H1 (cell line): ENCODE measurements at regions not wholly inside any gene's neighbourhood (a gene's known extent, or its start where the extent isn't known, plus 50 kb on each side); places are given as distances from the start of the nearest gene placed in this dataset.

ENCODE experiments used
- CTCF ChIA-PET: fragments of 300-600 bp; sonication (Branson Sonifier 250); formaldehyde crosslinking; loops from one replicate; lab custom pipeline; 2021; ENCODE audit not compliant: partially characterized antibody; lab: Charles Lee
- POLR2A ChIA-PET: fragments of 300-600 bp; sonication (Branson Sonifier 250); formaldehyde crosslinking; loops from one replicate; lab custom pipeline; 2021; ENCODE audit warnings: inconsistent platforms; ENCODE audit not compliant: partially characterized antibody; lab: Charles Lee
- DNase-seq, 2 experiments: peaks; one replicate each; pipeline versions ENCODE4 v3.0.0 to v3.0.0-alpha.2; 2010 to 2022; ENCODE audit warnings: low spot score in 2 of 2, low read depth in 1 of 2, mixed read lengths in 1 of 2
- FAIRE-seq: peaks from 2 replicates; lab custom pipeline; 2011; peaks lifted over from hg19 to GRCh38; lab: Jason Lieb, UNC
- H2AFZ ChIP-seq: 2 replicates; pipeline ENCODE4 v1.8.1; 2012; ENCODE audit warnings: low read length, inconsistent platforms
- H2AK5ac ChIP-seq: 2 replicates; pipeline ENCODE4 v1.6.1; 2013; ENCODE audit warnings: low read depth, low read length
- H2BK120ac ChIP-seq: replicated peaks from 2 replicates; pipeline ENCODE3; 2013; ENCODE audit warnings: low read depth, low read length, inconsistent platforms
- H2BK12ac ChIP-seq: 2 replicates; pipeline ENCODE4 v1.6.1; 2013; ENCODE audit warnings: low read depth, low read length
- H2BK15ac ChIP-seq: 2 replicates; pipeline ENCODE4 v1.6.1; 2013; ENCODE audit warnings: low read length
- H2BK20ac ChIP-seq: 2 replicates; pipeline ENCODE4 v1.6.1; 2013; ENCODE audit warnings: low read length
- H2BK5ac ChIP-seq: 2 replicates; pipeline ENCODE4 v1.6.1; 2013; ENCODE audit warnings: low read depth, low read length
- H3K14ac ChIP-seq: 2 replicates; pipeline ENCODE4 v1.6.1; 2013; ENCODE audit warnings: inconsistent platforms; ENCODE audit not compliant: insufficient read length
- H3K18ac ChIP-seq: 2 replicates; pipeline ENCODE4 v1.6.1; 2013; ENCODE audit warnings: low read length; ENCODE audit errors: extremely low read depth
- H3K23ac ChIP-seq: 2 replicates; pipeline ENCODE4 v1.6.1; 2013; ENCODE audit warnings: inconsistent platforms; ENCODE audit not compliant: insufficient read length
- H3K23me2 ChIP-seq: 2 replicates; pipeline ENCODE4 v1.6.1; 2013; ENCODE audit warnings: low read depth, low read length
- H3K27ac ChIP-seq: 2 replicates; pipeline ENCODE4 v1.6.1; 2011; ENCODE audit warnings: low read depth, low read length, inconsistent platforms
- H3K27me3 ChIP-seq, 4 experiments: replicated peaks in 1 of 4; 1 replicate in 1 of 4; 2 replicates in 3 of 4; pipeline versions ENCODE4 v1.6.1 to v1.8.1; 2011 to 2013; ENCODE audit warnings: low read length in 3 of 4, mild to moderate bottlenecking in 3 of 4, inconsistent platforms in 2 of 4, mixed read lengths in 2 of 4, moderate library complexity in 1 of 4; ENCODE audit not compliant: control insufficient read depth in 3 of 4, insufficient read depth in 3 of 4; ENCODE audit errors: extremely low read depth in 1 of 4
- H3K36me3 ChIP-seq, 4 experiments: 2 replicates each; pipeline versions ENCODE4 v1.6.1 to v1.8.1; 2011 to 2013; ENCODE audit warnings: mild to moderate bottlenecking in 4 of 4, low read length in 3 of 4, moderate library complexity in 2 of 4, control low read depth in 1 of 4, inconsistent platforms in 1 of 4; ENCODE audit not compliant: insufficient read depth in 4 of 4, control insufficient read depth in 2 of 4
- H3K4ac ChIP-seq: replicated peaks from 2 replicates; pipeline ENCODE3; 2013; ENCODE audit warnings: low read length, low read depth, mixed read lengths, inconsistent platforms; ENCODE audit not compliant: insufficient read length
- H3K4me1 ChIP-seq, 4 experiments: replicated peaks in 1 of 4; 1 replicate in 1 of 4; 2 replicates in 3 of 4; pipeline versions ENCODE4 v1.6.1 to v1.8.1; 2011 to 2013; ENCODE audit warnings: low read length in 3 of 4, inconsistent platforms in 2 of 4, mixed read lengths in 1 of 4; ENCODE audit not compliant: insufficient read depth in 4 of 4, control insufficient read depth in 3 of 4
- H3K4me2 ChIP-seq, 2 experiments: 2 replicates each; pipeline versions ENCODE4 v1.6.1 to v1.8.1; 2011 to 2013; ENCODE audit warnings: low read depth in 2 of 2, low read length in 2 of 2, control low read depth in 1 of 2, inconsistent platforms in 1 of 2, mild to moderate bottlenecking in 1 of 2; ENCODE audit not compliant: insufficient read depth in 1 of 2
- H3K4me3 ChIP-seq, 4 experiments: fragments of 200-600, 300-600 bp in 1 of 4; sonication (generic), shearing (Covaris generic), sonication (Bioruptor Twin) in 1 of 4; 2 replicates each; pipeline versions ENCODE4 v1.5.1 to v1.8.1; 2011 to 2016; ENCODE audit warnings: low read length in 4 of 4, low read depth in 3 of 4, control low read depth in 2 of 4, inconsistent platforms in 2 of 4, mild to moderate bottlenecking in 2 of 4, mixed read lengths in 1 of 4, moderate library complexity in 1 of 4; ENCODE audit not compliant: insufficient read depth in 2 of 4; ENCODE audit errors: extremely low read depth in 1 of 4
- H3K56ac ChIP-seq: replicated peaks from 2 replicates; pipeline ENCODE3; 2013; ENCODE audit warnings: low read depth, mild to moderate bottlenecking, mixed read lengths, low read length, inconsistent platforms; ENCODE audit not compliant: insufficient read length
- H3K79me1 ChIP-seq: 2 replicates; pipeline ENCODE4 v1.6.1; 2013; ENCODE audit warnings: low read depth, low read length, control low read depth
- H3K79me2 ChIP-seq, 2 experiments: 2 replicates each; pipeline versions ENCODE4 v1.6.1 to v1.8.1; 2012 to 2013; ENCODE audit warnings: low read length in 2 of 2, mild to moderate bottlenecking in 2 of 2, inconsistent platforms in 1 of 2; ENCODE audit not compliant: insufficient read depth in 2 of 2, control insufficient read depth in 1 of 2
- H3K9ac ChIP-seq, 4 experiments: replicated peaks in 1 of 4; 1 replicate in 1 of 4; 2 replicates in 3 of 4; pipeline versions ENCODE4 v1.6.1 to v1.8.1; 2011 to 2013; ENCODE audit warnings: low read depth in 3 of 4, low read length in 3 of 4, control low read depth in 2 of 4, mild to moderate bottlenecking in 2 of 4, moderate library complexity in 2 of 4, inconsistent platforms in 1 of 4; ENCODE audit errors: extremely low read depth in 1 of 4
- H3K9me3 ChIP-seq, 2 experiments: 2 replicates each; pipeline versions ENCODE4 v1.6.1 to v1.8.1; 2012 to 2013; ENCODE audit warnings: mild to moderate bottlenecking in 2 of 2, moderate library complexity in 2 of 2, control low read depth in 1 of 2, inconsistent platforms in 1 of 2, low read depth in 1 of 2, low read length in 1 of 2, mixed read lengths in 1 of 2; ENCODE audit not compliant: insufficient read depth in 2 of 2
- H4K20me1 ChIP-seq, 2 experiments: replicated peaks in 1 of 2; 2 replicates each; pipeline versions ENCODE3 to v1.8.1; 2011 to 2013; ENCODE audit warnings: inconsistent platforms in 2 of 2, low read length in 2 of 2, mild to moderate bottlenecking in 1 of 2; ENCODE audit not compliant: insufficient read depth in 2 of 2, control insufficient read depth in 1 of 2
- H4K5ac ChIP-seq: 2 replicates; pipeline ENCODE4 v1.6.1; 2013; ENCODE audit warnings: low read length, low read depth, mixed read lengths, inconsistent platforms; ENCODE audit not compliant: insufficient read length
- H4K8ac ChIP-seq: 2 replicates; pipeline ENCODE4 v1.8.0; 2013; ENCODE audit warnings: mild to moderate bottlenecking, moderate library complexity, low read length, inconsistent platforms; ENCODE audit not compliant: insufficient read depth; ENCODE audit errors: extremely low read depth
- H4K91ac ChIP-seq: replicated peaks from 2 replicates; pipeline ENCODE3; 2013; ENCODE audit warnings: low read length, mixed read lengths, inconsistent platforms; ENCODE audit not compliant: insufficient read length
- CEBPB ChIP-seq: IDR thresholded peaks from 2 replicates; pipeline ENCODE4 v1.6.1; 2012; ENCODE audit warnings: low read depth, low read length
- KDM1A ChIP-seq: fragments of 200-600, 300-600 bp; sonication (generic); IDR thresholded peaks from 2 replicates; pipeline ENCODE4 v1.7.1; 2016; ENCODE audit warnings: mild to moderate bottlenecking, low read length, borderline replicate concordance
- SIX5 ChIP-seq: IDR thresholded peaks from 2 replicates; pipeline ENCODE4 v1.6.1; 2011; ENCODE audit warnings: mild to moderate bottlenecking, low read depth, low read length
- SP4 ChIP-seq: IDR thresholded peaks from 2 replicates; pipeline ENCODE4 v1.6.1; 2012; ENCODE audit warnings: low read length, inconsistent platforms

DNA sequence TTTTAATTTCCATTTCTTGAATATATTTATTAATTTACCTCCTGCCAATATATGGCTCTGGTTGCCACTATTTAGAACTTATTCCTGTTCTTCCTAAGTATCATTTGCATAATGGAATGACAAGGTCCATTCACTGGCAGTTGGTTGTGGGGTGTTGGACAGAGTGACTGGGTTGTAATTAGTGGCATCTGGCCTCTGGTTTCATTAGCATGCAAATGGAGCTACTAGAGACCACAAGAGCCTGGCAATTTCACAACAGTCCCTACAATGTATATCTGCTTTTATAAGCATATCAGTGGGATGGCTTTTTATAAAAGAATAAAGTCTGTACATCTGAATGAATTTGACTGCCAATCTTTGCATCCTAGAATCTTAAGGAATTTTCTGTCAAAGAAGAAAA, 1030.9 kb upstream of the CDH8 start:
- POLR2A ChIA-PET, result no interaction called here
- H3K23ac ChIP-seq, result no peak overlapping the region
- no peak for DNase-seq

More for the DNA sequence above, 1030.9 kb upstream of the CDH8 start:
- no peak overlapping the region for H2BK120ac ChIP-seq
- no peak overlapping the region for H3K9ac ChIP-seq
- no peak overlapping the region for H3K14ac ChIP-seq
- H3K4me2 ChIP-seq, result no peak overlapping the region
- TF ChIP-seq CEBPB (peak; percentile 4; the same call in 1 of the 2 replicates), KDM1A (no peak), SIX5 (no peak), SP4 (no peak)
- H4K8ac ChIP-seq, result no peak overlapping the region
- H3K4me1 ChIP-seq, result peaks cover 0 to 8% (median 1%) of the 10 kb centered on the region in 4 experiments; a peak in 2 of 7 replicates
- no peak overlapping the region for H2BK15ac ChIP-seq
- no peaks in the 10 kb centered on the region for H3K23me2 ChIP-seq
- H3K27me3 ChIP-seq, result no peaks in the 10 kb centered on the region
- no peak overlapping the region for H3K56ac ChIP-seq
- H3K4me3 ChIP-seq, result no peak overlapping the region
- H3K36me3 ChIP-seq, result no peaks in the 10 kb centered on the region
- H4K20me1 ChIP-seq, result no peaks in the 10 kb centered on the region
- no peak overlapping the region for H2BK12ac ChIP-seq
- H3K27ac ChIP-seq, result no peak overlapping the region
- no peak overlapping the region for H4K5ac ChIP-seq
- no peak overlapping the region for H4K91ac ChIP-seq
- no peak overlapping the region for H2BK20ac ChIP-seq
- no peaks in the 10 kb centered on the region for H3K79me2 ChIP-seq
- no peak overlapping the region for H3K4ac ChIP-seq
- CTCF ChIA-PET, result interaction anchor here (0.5 kb wide), 1 partner anchor 201 kb away, joined by 3 read pairs; no protein-coding TSS in a partner anchor
- no peak overlapping the region for H3K18ac ChIP-seq
- H2AK5ac ChIP-seq, result no peak overlapping the region
- H2BK5ac ChIP-seq, result no peak overlapping the region
- no peaks in the 10 kb centered on the region for H3K79me1 ChIP-seq
- H2AFZ ChIP-seq, result no peak overlapping the region
- H3K9me3 ChIP-seq, result no peaks in the 10 kb centered on the region
- no peak for FAIRE-seq
